ENCODE measurements at regions not wholly inside any gene's neighbourhood (a gene's known extent, or its start where the extent isn't known, plus 50 kb on each side); places are given as distances from the start of the nearest gene placed in this dataset.

DNA sequence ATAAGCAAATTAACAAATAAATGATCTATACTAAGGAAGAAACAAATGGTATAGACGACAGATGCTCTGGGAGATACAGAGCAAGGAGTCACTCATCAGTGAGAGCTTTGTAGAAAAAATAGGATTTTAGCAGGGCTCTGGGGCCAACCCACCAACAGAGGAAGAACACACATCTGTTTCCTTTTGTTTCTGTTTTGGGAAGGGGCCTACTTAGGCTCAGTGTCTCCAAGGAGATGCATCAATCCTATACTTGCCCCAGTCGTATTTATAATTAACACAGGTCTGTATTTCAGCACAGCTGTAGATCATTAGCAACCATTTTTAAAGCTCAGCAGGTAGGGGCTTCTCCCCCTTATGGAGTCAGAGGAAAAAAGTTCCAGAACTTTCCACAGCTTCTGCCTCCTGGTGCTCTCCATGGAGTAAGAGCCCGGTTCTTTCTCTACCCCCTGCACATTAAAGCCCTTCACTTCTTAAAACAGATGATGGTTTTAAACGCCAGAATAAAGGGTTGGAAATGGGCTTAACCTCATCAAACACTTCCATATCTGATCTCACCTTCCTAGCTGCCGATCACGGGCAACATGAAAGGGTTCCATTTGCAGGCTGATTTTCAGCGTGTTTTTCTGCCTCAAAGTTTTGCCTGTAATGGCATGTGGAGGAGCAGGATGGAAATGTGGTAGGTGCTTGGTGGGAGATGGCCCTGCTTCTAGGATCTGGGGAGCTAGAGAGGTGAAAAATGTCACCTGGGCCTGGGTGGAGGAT lies 291.7 kb downstream of the TCF7L2 start:
- H3K36me3 Mint-ChIP-seq (ENCODE audit: low read depth): no peaks in the 10 kb centered on the region
- H3K9me3 Mint-ChIP-seq (ENCODE audit: low read depth): no peaks in the 10 kb centered on the region
- TF ChIP-seq, protein P1, sequence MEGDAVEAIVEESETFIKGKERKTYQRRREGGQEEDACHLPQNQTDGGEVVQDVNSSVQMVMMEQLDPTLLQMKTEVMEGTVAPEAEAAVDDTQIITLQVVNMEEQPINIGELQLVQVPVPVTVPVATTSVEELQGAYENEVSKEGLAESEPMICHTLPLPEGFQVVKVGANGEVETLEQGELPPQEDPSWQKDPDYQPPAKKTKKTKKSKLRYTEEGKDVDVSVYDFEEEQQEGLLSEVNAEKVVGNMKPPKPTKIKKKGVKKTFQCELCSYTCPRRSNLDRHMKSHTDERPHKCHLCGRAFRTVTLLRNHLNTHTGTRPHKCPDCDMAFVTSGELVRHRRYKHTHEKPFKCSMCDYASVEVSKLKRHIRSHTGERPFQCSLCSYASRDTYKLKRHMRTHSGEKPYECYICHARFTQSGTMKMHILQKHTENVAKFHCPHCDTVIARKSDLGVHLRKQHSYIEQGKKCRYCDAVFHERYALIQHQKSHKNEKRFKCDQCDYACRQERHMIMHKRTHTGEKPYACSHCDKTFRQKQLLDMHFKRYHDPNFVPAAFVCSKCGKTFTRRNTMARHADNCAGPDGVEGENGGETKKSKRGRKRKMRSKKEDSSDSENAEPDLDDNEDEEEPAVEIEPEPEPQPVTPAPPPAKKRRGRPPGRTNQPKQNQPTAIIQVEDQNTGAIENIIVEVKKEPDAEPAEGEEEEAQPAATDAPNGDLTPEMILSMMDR (IDR thresholded peaks at IDR 0.05): no peak
- no peak for DNase-seq (ENCODE audit: low spot score)
- no peak overlapping the region for H3K4me3 Mint-ChIP-seq (ENCODE audit: unreplicated experiment)
- no peaks in the 10 kb centered on the region for H3K27me3 Mint-ChIP-seq (ENCODE audit: low read depth)
- no peaks in the 10 kb centered on the region for H3K4me1 Mint-ChIP-seq (ENCODE audit: low read depth)
- H3K27ac Mint-ChIP-seq (ENCODE audit: unreplicated experiment): no peak overlapping the region

DNA sequence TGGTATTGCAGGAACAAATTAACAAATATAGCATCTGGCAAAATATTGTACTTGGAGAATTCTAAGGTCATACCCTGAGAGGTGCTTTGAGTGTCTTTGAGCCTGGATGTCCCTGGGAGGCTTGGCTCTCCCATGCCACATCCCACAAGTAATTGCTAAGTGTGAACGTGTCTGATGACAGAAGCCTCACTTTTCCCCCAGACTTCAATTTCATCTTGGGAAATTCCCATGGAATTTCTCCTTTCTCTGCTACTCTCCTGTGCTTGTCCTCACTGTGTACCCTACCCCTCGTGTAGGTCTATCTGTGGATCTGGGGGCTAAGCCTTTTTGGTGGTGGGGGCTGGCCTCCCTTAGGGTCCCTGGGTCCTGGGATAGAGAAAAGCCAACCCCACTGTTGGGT lies 293.3 kb downstream of the TCF7L2 start:
- DNase-seq (ENCODE audit: low spot score): no peak
- Mint-ChIP-seq H3K9me3 (ENCODE audit: low read depth) (no peaks in the 10 kb centered on the region), H3K27ac (ENCODE audit: unreplicated experiment) (no peak overlapping the region), H3K36me3 (ENCODE audit: low read depth) (peaks cover 1% of the 10 kb centered on the region), H3K4me1 (ENCODE audit: low read depth) (no peaks in the 10 kb centered on the region), H3K27me3 (ENCODE audit: low read depth) (no peaks in the 10 kb centered on the region), H3K4me3 (ENCODE audit: unreplicated experiment) (no peak overlapping the region)
- TF ChIP-seq, protein P1 (IDR thresholded peaks at IDR 0.05): no peak

DNA sequence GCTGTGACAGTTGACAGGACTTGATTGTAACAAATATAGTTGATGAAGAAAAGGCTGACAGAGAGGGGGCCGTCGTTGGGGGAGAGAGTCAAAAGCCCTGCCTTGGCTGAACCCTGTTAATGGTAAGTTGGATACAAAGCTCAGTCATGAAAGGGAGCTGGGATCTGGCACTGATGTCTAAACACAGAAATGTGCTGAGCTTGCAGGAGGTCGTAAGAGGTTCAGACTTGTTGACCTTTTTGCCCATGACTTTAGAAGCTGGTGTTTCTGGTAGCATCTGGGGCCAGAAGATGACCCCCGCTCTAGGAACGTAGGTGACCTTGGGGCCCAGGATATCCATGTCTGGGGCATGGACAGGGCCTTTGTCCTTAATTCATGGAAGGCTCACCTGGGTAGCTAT lies 294.7 kb downstream of the TCF7L2 start:
- TF ChIP-seq, protein P1 (IDR thresholded peaks at IDR 0.05): no peak
- peaks cover 1% of the 10 kb centered on the region for H3K36me3 Mint-ChIP-seq (ENCODE audit: low read depth)
- no peak for DNase-seq (ENCODE audit: low spot score)
- H3K4me1 Mint-ChIP-seq (ENCODE audit: low read depth): no peaks in the 10 kb centered on the region
- H3K4me3 Mint-ChIP-seq (ENCODE audit: unreplicated experiment): no peak overlapping the region
- H3K27ac Mint-ChIP-seq (ENCODE audit: unreplicated experiment): no peak overlapping the region
- H3K27me3 Mint-ChIP-seq (ENCODE audit: low read depth): no peaks in the 10 kb centered on the region
- no peaks in the 10 kb centered on the region for H3K9me3 Mint-ChIP-seq (ENCODE audit: low read depth)

DNA sequence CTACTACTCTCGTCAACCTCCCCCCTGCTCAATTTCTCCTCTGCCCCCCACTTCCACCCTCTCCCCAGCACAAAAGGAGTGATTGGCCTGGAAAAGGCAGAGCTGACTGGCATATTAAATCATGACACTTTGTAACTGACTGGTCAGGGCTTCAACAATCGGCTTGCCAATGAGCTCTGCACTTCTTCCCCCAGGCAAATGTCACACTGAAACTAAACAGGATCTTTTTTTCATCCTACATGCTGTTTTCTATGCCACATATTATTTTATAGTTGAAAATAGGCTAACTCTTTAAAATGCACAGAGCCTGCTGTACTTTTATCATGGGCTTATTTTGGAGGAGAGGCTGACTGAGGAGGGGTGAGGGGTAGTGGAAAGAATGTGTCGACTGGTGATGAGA lies 295.2 kb downstream of the TCF7L2 start:
- no peak overlapping the region for H3K4me3 Mint-ChIP-seq (ENCODE audit: unreplicated experiment)
- DNase-seq (ENCODE audit: low spot score): no peak
- H3K4me1 Mint-ChIP-seq (ENCODE audit: low read depth): no peaks in the 10 kb centered on the region
- peaks cover 1% of the 10 kb centered on the region for H3K36me3 Mint-ChIP-seq (ENCODE audit: low read depth)
- no peaks in the 10 kb centered on the region for H3K9me3 Mint-ChIP-seq (ENCODE audit: low read depth)
- H3K27ac Mint-ChIP-seq (ENCODE audit: unreplicated experiment): no peak overlapping the region
- no peaks in the 10 kb centered on the region for H3K27me3 Mint-ChIP-seq (ENCODE audit: low read depth)
- TF ChIP-seq, protein P1 (IDR thresholded peaks at IDR 0.05): no peak

DNA sequence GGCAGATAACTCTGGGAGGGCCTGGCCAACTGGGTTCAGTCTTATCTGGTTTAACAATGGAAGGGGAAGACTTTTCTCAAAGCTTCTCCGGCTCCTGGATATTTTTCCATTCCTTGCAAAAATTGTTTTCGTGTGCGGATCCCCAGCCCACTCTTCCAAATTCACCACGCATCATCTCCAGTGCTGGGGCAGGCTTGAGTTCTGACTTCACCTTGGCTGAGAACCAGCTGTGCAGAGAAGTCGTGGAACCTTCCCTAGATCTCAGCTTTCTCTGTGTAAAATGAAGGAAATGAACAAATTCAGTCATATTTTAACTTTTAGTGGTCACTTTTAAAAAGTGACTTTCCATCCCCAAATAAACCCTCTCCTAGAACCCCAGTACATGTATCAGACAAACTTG lies 297.0 kb downstream of the TCF7L2 start:
- TF ChIP-seq, protein P1 (IDR thresholded peaks at IDR 0.05): no peak
- no peak for DNase-seq (ENCODE audit: low spot score)
- peaks cover 1% of the 10 kb centered on the region for H3K36me3 Mint-ChIP-seq (ENCODE audit: low read depth)

More for the DNA sequence above, 297.0 kb downstream of the TCF7L2 start:
- Mint-ChIP-seq H3K4me1 (ENCODE audit: low read depth) (no peaks in the 10 kb centered on the region), H3K9me3 (ENCODE audit: low read depth) (no peaks in the 10 kb centered on the region), H3K27me3 (ENCODE audit: low read depth) (no peaks in the 10 kb centered on the region), H3K4me3 (ENCODE audit: unreplicated experiment) (no peak overlapping the region), H3K27ac (ENCODE audit: unreplicated experiment) (no peak overlapping the region)
